ENCODE measurements at regions not wholly inside any gene's neighbourhood (a gene's known extent, or its start where the extent isn't known, plus 50 kb on each side); places are given as distances from the start of the nearest gene placed in this dataset.

DNA sequence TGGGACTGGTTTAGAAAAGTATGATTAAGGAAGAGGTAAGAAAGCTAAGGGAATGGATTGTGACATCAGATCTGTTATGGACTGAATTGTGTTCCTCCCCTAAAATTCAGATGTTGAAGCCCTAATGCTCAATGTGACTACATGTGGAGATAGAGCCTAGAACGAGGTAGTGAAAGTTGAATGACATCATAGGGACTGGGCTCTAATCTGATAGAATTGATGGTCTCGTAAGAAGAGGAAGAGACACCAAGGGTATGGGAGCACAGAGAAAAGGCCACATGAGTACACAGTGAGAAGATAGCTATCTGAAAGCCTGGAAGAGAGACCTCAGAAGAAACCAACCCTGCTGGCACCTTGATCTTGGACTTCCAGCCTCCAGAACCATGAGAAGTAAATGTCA is 178.3 kb downstream of the TRIB2 start:
- TF ChIP-seq CTCF (IDR thresholded peaks at IDR 0.05) = no peak
- no peak for TF ChIP-seq POLR2A (IDR thresholded peaks at IDR 0.05)

All from right lobe of liver (tissue), 4 donors.